Glomerular visceral epithelial cell (primary cell): ENCODE measurements at regions not wholly inside any gene's neighbourhood (a gene's known extent, or its start where the extent isn't known, plus 50 kb on each side); places are given as distances from the start of the nearest gene placed in this dataset.
"Not testable (repeated sequence)": the region's sequence is repeated elsewhere in the genome, so short reads cannot be mapped to it uniquely, and the experiment has no call there.

Experiments
- DNase-seq: peaks from one replicate; pipeline ENCODE4 v3.0.0-alpha.2; 2016; ENCODE audit errors: extremely low spot score

- no peak for DNase-seq
Measured at GRCh38 chr3:101913168-101913567, 63.9 kb downstream of the NFKBIZ start.

- not testable (repeated sequence) for DNase-seq
Measured at GRCh38 chr3:101917761-101918160, 68.4 kb downstream of the NFKBIZ start.

- not testable (repeated sequence) for DNase-seq
Measured at GRCh38 chr3:101922151-101922725, 72.9 kb downstream of the NFKBIZ start.

GRCh38 chr3:101924621-101925020 is 75.3 kb downstream of the NFKBIZ start:
- DNase-seq: not testable (repeated sequence)

GRCh38 chr3:101925124-101925523 is 75.8 kb downstream of the NFKBIZ start:
- not testable (repeated sequence) for DNase-seq

- no peak for DNase-seq
Measured at GRCh38 chr3:101925564-101925963, 76.2 kb downstream of the NFKBIZ start.

GRCh38 chr3:101926594-101927105 is 77.3 kb downstream of the NFKBIZ start:
- no peak for DNase-seq

- peak; percentile 83 for DNase-seq
Measured at GRCh38 chr3:101928890-101929289, 79.6 kb downstream of the NFKBIZ start.

GRCh38 chr3:101931081-101931480 is 81.8 kb downstream of the NFKBIZ start:
- DNase-seq: no peak

GRCh38 chr3:101932326-101933068 is 83.2 kb downstream of the NFKBIZ start:
- DNase-seq: no peak

- DNase-seq: peak; percentile 89
Measured at GRCh38 chr3:101936419-101937356, 87.4 kb downstream of the NFKBIZ start.

GRCh38 chr3:101938262-101938847 is 89.0 kb downstream of the NFKBIZ start:
- no peak for DNase-seq

GRCh38 chr3:101939361-101940049 is 90.2 kb downstream of the NFKBIZ start:
- no peak for DNase-seq

- DNase-seq: peak; percentile 89
Measured at GRCh38 chr3:101940521-101941317, 91.4 kb downstream of the NFKBIZ start.

- DNase-seq: peak; percentile 63
Measured at GRCh38 chr3:101941318-101942040, 92.2 kb downstream of the NFKBIZ start.

- DNase-seq: no peak
Measured at GRCh38 chr3:101942356-101942755, 93.0 kb downstream of the NFKBIZ start.

- DNase-seq: no peak
Measured at GRCh38 chr3:101943029-101943428, 93.7 kb downstream of the NFKBIZ start.

GRCh38 chr3:101944308-101944707 is 95.0 kb downstream of the NFKBIZ start:
- no peak for DNase-seq

GRCh38 chr3:101945980-101946379 is 96.7 kb downstream of the NFKBIZ start:
- no peak for DNase-seq

GRCh38 chr3:101946906-101947305 is 97.6 kb downstream of the NFKBIZ start:
- DNase-seq: no peak
